CD1c-positive myeloid dendritic cell (primary cell): ENCODE measurements at regions not wholly inside any gene's neighbourhood (a gene's known extent, or its start where the extent isn't known, plus 50 kb on each side); places are given as distances from the start of the nearest gene placed in this dataset.
"Not testable (repeated sequence)": the region's sequence is repeated elsewhere in the genome, so short reads cannot be mapped to it uniquely, and the experiment has no call there.

ENCODE experiments used
- DNase-seq: peaks from one replicate; pipeline ENCODE4 v3.0.0-alpha.2; 2016; ENCODE audit errors: extremely low spot score

DNA sequence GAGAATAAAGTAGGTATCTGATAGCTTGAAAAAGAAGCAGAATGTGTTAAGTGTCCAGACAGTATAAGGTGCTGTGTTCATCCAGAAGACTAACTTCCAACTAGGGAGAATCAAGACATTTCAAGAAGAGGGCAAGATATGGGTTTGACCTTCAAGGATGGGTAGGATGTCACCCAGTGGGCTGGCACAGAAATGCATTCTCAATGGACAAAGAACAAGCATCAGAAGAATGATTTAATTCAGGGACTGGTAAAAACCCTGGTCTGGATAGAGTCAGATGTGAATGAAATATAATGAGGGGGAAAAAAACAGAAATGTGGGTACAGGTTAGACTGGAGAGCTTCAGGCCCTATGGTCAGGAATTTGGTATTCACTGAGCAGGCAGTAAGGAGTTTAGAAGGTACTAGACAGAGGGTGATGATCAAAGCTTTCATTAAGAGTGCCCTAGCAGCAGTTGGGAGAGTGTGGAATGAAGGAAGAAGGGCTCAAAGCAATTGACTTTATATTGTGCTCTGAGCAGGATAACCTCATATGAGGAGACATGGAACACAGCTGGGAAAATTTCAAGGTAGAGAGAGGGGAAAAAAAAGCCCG is 180.7 kb upstream of the ANK3 start:
- no peak for DNase-seq

GRCh38 chr10:60569681-60570080 is 180.0 kb upstream of the ANK3 start:
- DNase-seq: no peak

DNA sequence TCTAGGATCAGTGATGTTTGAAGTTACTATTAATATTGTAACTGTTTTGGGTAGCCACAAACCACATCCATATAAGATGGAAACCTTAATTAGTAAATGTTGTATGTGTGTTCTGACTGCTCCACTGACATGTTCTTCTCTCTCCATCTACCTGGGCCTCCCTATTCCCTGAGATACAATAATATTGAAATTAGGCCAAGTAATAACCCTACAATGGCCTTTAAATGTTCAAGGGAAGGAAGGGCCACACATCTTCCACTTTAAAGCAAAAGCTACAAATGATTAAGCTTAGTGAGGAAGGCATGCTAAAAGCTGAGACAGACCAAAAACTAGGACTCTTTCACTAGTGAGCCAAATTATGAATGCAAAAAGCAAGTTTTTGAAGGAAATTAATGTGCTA is 176.4 kb upstream of the ANK3 start:
- DNase-seq: no peak

DNA sequence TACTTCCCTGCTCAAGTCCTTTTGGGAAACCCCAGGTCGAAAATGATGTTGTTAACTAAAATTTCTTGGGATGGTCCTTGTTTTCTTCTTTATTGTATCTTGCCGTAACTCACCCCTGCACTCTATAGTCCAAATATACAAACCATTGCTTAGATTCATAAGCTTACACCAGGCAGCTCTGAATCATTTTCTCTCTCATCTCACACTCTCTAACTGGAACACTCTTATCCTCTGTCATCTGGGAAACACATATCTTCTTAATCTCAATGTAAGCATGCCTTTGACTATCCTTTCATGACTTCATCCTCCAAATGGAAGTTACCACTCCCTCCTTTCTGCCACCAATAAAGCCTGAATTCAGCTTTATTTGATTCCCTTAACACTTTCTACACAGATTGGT is 175.8 kb upstream of the ANK3 start:
- no peak for DNase-seq

DNA sequence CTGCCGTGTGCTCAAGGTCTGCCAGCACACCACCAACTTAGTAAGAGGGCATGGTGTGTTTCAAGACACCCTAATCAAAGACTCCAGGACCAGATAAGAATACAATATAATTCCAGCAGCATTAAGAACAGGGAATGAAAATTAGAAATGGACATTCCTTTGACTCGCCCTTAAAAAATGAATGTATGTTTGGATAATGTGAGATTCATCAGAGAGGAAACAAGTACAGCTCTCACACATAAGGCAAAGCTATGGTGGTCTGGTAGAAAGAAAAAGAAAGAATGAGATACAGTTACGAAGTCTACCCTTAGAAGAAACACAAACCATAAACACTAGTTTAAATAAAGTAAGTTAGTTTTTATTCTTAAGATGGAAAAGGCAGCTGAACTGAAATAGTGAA is 174.8 kb upstream of the ANK3 start:
- no peak for DNase-seq

- peak; percentile 18 for DNase-seq
Measured at GRCh38 chr10:60560451-60560850, 170.8 kb upstream of the ANK3 start.

GRCh38 chr10:60555700-60556099 is 166.0 kb upstream of the ANK3 start:
- DNase-seq: no peak

DNA sequence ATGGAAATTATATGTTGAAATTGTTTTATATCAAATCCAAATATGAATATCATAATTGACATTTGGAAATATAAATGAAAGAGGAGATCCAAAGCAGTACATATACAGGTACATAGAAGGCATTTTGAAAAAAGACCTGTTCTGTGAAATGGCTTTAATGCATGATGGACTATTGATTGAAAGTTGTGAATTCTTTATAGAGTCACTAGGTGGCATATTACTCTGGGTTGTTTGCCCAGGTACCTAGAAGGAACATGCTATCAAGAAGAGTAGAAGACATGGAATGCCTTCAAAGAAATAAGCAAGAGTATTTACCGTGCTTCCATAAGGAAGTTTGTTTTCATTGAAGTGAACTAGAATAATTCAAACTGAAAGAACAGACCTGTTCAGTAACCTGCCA is 160.0 kb upstream of the ANK3 start:
- no peak for DNase-seq

- no peak for DNase-seq
Measured at GRCh38 chr10:60542657-60543056, 153.0 kb upstream of the ANK3 start.

- DNase-seq: no peak
Measured at GRCh38 chr10:60541451-60541850, 151.8 kb upstream of the ANK3 start.

DNA sequence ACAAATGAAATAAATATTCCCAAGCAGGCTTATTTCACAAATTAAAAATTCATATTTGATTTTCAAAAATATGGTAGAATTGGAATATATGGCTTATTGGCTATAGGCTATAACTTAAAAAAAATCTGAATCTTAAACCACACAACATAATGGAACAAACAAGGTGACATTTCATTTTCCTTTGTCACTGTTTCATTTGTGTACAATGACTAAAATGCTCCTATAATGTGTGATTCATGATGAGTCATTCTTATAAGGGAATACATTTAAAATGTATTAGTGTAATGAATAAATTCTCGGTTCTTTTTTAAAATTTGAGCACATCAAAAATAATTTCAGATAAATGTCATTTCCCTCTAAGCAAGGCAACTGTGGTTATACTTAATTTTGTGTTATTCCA is 148.0 kb upstream of the ANK3 start:
- DNase-seq: no peak

GRCh38 chr10:60536529-60537114 is 146.9 kb upstream of the ANK3 start:
- DNase-seq: no peak

- DNase-seq: no peak
Measured at GRCh38 chr10:60535427-60535826, 145.8 kb upstream of the ANK3 start.

DNA sequence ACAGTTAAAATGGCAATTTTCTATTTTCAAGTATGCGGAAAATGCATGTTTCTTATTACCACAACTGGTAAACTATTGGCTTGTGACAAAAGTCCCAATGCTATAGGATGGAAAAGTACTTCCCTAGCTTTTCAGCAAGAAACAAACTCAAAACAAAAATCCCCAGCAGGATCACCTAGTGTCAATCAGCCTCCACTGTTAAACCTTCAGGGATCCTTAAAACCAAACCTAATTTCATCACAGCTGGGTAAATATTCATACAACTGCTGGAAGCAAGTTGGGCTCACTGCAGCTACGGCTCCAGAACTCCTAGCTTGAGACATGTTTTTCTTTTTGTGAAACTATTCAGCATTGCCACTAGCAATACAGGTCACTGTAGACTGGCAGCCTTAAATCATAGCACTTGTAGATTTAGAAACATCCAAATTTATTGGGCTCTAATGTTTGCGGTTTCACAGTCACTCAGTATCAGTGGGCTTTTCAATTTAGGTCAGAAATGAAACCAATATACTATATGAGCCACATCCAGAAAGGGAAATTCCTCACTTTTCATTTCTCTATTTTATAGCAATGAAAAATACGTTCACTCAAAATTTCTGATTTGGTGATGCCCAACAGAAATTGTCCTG is 145.2 kb upstream of the ANK3 start:
- no peak for DNase-seq

- no peak for DNase-seq
Measured at GRCh38 chr10:60532696-60533468, 143.2 kb upstream of the ANK3 start.

- DNase-seq: no peak
Measured at GRCh38 chr10:60531006-60531405, 141.3 kb upstream of the ANK3 start.

DNA sequence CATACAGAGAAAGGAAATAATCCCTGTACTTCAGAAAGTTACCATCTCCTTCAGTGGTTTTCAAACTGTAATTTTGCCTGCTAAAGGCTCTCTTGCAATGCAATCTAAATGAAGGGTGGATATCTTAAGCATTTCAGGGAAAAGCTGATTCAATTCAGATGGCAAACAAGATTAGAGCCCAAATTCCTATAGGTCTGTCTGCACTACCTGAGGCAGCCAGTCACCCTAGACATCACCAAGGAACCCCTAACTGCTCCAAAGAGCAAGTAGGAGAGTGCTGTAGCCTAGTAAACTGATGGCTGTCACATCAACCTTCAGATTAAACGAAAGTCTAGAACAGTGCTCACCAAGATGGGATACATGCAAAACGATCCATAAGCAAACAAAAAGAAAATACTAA is 138.0 kb upstream of the ANK3 start:
- no peak for DNase-seq

- no peak for DNase-seq
Measured at GRCh38 chr10:60525716-60526585, 136.3 kb upstream of the ANK3 start.

DNA sequence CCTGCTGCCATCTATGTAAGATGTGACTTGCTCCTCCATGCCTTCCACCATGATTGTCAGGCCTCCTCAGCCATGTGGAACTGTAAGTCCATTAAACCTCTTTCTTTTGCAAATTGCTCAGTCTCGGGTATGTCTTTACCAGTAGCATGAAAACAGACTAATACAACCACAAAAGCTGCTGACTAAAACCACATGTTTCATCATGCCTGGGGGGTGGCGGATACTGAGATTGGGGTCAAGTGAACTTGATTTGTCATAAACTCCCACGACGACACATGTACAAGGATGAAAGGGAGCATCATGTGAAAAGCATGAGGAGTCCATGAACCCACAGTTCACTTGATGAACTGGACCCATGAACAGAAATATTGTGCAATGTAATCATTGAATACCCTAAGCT is 134.9 kb upstream of the ANK3 start:
- DNase-seq: no peak

- DNase-seq: not testable (repeated sequence)
Measured at GRCh38 chr10:60523371-60523770, 133.7 kb upstream of the ANK3 start.

GRCh38 chr10:60522617-60523016 is 132.9 kb upstream of the ANK3 start:
- DNase-seq: no peak

GRCh38 chr10:60521974-60522405 is 132.3 kb upstream of the ANK3 start:
- DNase-seq: no peak
